ENCODE measurements at regions not wholly inside any gene's neighbourhood (a gene's known extent, or its start where the extent isn't known, plus 50 kb on each side); places are given as distances from the start of the nearest gene placed in this dataset.

GRCh38 chr3:124592658-124593441, 137.4 kb upstream of the UMPS start:
- ATAC-seq: peak; percentile 94 to 98 (median 96)
- peaks cover 0 to 33% (median 12%) of the 10 kb centered on the region in 4 donors for H3K4me1 ChIP-seq
- DNase-seq: peak; percentile 69 to 81 (median 81)
- WGBS (ENCODE audit: insufficient coverage, low coverage, low lambda C conversion rate, missing lambda C conversion rate): 14% methylated on average over 2 of the region's 3 CpGs
- intact Hi-C loops (cut with DNase I): no loop called here
- peak overlapping the region in 1 of 3 donors; percentile 2 for H3K4me3 ChIP-seq
- TF ChIP-seq CTCF (IDR thresholded peaks at IDR 0.05) (no peak), POLR2A (IDR thresholded peaks at IDR 0.05) (no peak)
- peak overlapping the region; percentile 56 to 88 (median 85) for H3K27ac ChIP-seq
- H3K9me3 ChIP-seq: no peaks in the 10 kb centered on the region
- no peaks in the 10 kb centered on the region for H3K27me3 ChIP-seq
- no peaks in the 10 kb centered on the region for H3K36me3 ChIP-seq

- Histone ChIP-seq H3K36me3 (no peaks in the 10 kb centered on the region), H3K27ac (peak overlapping the region; percentile 56 to 88 (median 85)), H3K4me1 (peaks cover 0 to 39% (median 12%) of the 10 kb centered on the region in 4 donors), H3K9me3 (no peaks in the 10 kb centered on the region), H3K27me3 (no peaks in the 10 kb centered on the region), H3K4me3 (no peak overlapping the region)
- ATAC-seq (no peak), DNase-seq (no peak)
- TF ChIP-seq CTCF (IDR thresholded peaks at IDR 0.05) (no peak), POLR2A (IDR thresholded peaks at IDR 0.05) (no peak)
- intact Hi-C loops (cut with DNase I): no loop called here
- 54% methylated on average over 2 of the region's 2 CpGs for WGBS (ENCODE audit: insufficient coverage, low coverage, low lambda C conversion rate, missing lambda C conversion rate)
Observed at GRCh38 chr3:124593442-124593829, 136.8 kb upstream of the UMPS start.

DNA sequence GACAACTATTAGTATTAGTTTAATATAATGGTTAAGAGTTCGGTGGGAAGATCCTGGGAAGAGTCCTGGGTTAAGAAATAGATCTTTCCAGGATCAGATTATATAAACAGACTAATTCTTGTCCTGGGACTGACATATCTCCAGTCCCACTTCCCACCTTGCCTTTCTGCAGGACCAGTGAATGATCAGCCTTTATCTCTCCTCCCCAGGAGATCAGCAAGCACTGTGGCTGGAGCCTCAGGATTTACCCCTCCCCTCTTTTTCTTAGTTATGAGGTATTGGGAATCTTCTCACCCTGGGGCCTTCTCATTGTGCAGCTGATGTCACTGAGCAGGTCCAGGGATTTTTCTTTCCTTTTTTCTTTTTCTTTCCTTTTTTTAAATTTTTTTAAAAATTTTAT, 135.7 kb upstream of the UMPS start:
- Histone ChIP-seq H3K27me3 (no peaks in the 10 kb centered on the region), H3K9me3 (no peaks in the 10 kb centered on the region), H3K4me1 (peaks cover 0 to 50% (median 15%) of the 10 kb centered on the region in 4 donors), H3K36me3 (no peaks in the 10 kb centered on the region), H3K4me3 (no peak overlapping the region), H3K27ac (peak overlapping the region in 1 of 3 donors; percentile 88)
- no peak for ATAC-seq
- no peak for DNase-seq
- WGBS (ENCODE audit: insufficient coverage, low coverage, low lambda C conversion rate, missing lambda C conversion rate): 100% methylated on average over 1 of the region's 1 CpG
- no peak for TF ChIP-seq CTCF (IDR thresholded peaks at IDR 0.05)
- no peak for TF ChIP-seq POLR2A (IDR thresholded peaks at IDR 0.05)
- intact Hi-C loops (cut with DNase I): no loop called here

- Histone ChIP-seq H3K36me3 (no peaks in the 10 kb centered on the region), H3K27ac (peak overlapping the region in 1 of 3 donors; percentile 88), H3K4me1 (peaks cover 0 to 51% (median 15%) of the 10 kb centered on the region in 4 donors), H3K9me3 (no peaks in the 10 kb centered on the region), H3K4me3 (no peak overlapping the region), H3K27me3 (no peaks in the 10 kb centered on the region)
- no peak for ATAC-seq
- DNase-seq: no peak
- 66% methylated on average over 3 of the region's 3 CpGs for WGBS (ENCODE audit: insufficient coverage, low coverage, low lambda C conversion rate, missing lambda C conversion rate)
- no peak for TF ChIP-seq POLR2A (IDR thresholded peaks at IDR 0.05)
- no peak for TF ChIP-seq CTCF (IDR thresholded peaks at IDR 0.05)
- intact Hi-C loops (cut with DNase I): no loop called here
Observed at GRCh38 chr3:124597273-124597672, 133.0 kb upstream of the UMPS start.

Data from right lobe of liver (tissue), 6 donors.